GM23338 (cell line): ENCODE measurements at regions not wholly inside any gene's neighbourhood (a gene's known extent, or its start where the extent isn't known, plus 50 kb on each side); places are given as distances from the start of the nearest gene placed in this dataset.

ENCODE experiments used
- ATAC-seq: fragments of 200-7000 bp; cut with Tn5 transposase; 3 replicates; pipeline ENCODE4 v1.9.1; 2020
- DNase-seq: peaks from one replicate; pipeline ENCODE4 v3.0.0-alpha.2; 2015; ENCODE audit warnings: low spot score
- H2AFZ ChIP-seq: fragments of 200-600 bp; sonication (generic); 2 replicates; pipeline ENCODE4 v1.8.0; 2016; ENCODE audit warnings: antibody characterized with exemption, mild to moderate bottlenecking, moderate library complexity
- H3F3A ChIP-seq: fragments of 200-600 bp; sonication (generic); replicated peaks from 2 replicates; pipeline ENCODE4 v1.8.0; 2017; ENCODE audit warnings: antibody characterized with exemption, mixed run types, low read depth
- H3K27ac ChIP-seq: fragments of 200-600 bp; sonication (generic); 2 replicates; pipeline ENCODE4 v1.6.1; 2016; ENCODE audit warnings: low read depth
- H3K27me3 ChIP-seq: fragments of 200-600 bp; sonication (generic); 2 replicates; pipeline ENCODE4 v1.8.0; 2016; ENCODE audit warnings: mild to moderate bottlenecking, mixed run types, moderate library complexity; ENCODE audit not compliant: insufficient read depth
- H3K36me3 ChIP-seq: fragments of 200-600 bp; sonication (generic); 2 replicates; pipeline ENCODE4 v1.8.0; 2016; ENCODE audit warnings: mild to moderate bottlenecking; ENCODE audit not compliant: insufficient read depth
- H3K4me1 ChIP-seq: fragments of 200-600 bp; sonication (generic); 2 replicates; pipeline ENCODE4 v1.8.0; 2016; ENCODE audit warnings: mild to moderate bottlenecking, moderate library complexity; ENCODE audit not compliant: insufficient read depth
- H3K4me2 ChIP-seq: fragments of 200-600 bp; sonication (generic); 2 replicates; pipeline ENCODE4 v1.7.1; 2017; ENCODE audit warnings: mixed run types
- H3K4me3 ChIP-seq: fragments of 200-600 bp; sonication (generic); 2 replicates; pipeline ENCODE4 v1.6.1; 2016; ENCODE audit warnings: mixed run types
- H3K79me2 ChIP-seq: fragments of 200-600 bp; sonication (generic); replicated peaks from 2 replicates; pipeline ENCODE4 v1.8.0; 2017; ENCODE audit warnings: mild to moderate bottlenecking; ENCODE audit not compliant: insufficient read depth
- H3K9me2 ChIP-seq: fragments of 200-600 bp; sonication (generic); 2 replicates; pipeline ENCODE4 v1.8.0; 2017; ENCODE audit not compliant: insufficient read depth
- H4K20me1 ChIP-seq: fragments of 200-600 bp; sonication (generic); replicated peaks from 2 replicates; pipeline ENCODE4 v1.8.0; 2017; ENCODE audit warnings: mild to moderate bottlenecking; ENCODE audit not compliant: insufficient read depth
- H3K27ac Mint-ChIP-seq: 2 replicates; pipeline ENCODE4 v1.8.0; 2020; ENCODE audit warnings: inconsistent platforms, mild to moderate bottlenecking, moderate library complexity, mixed read lengths
- H3K27me3 Mint-ChIP-seq: 3 replicates; pipeline ENCODE4 v1.8.0; 2022; ENCODE audit warnings: low read depth, mild to moderate bottlenecking, moderate library complexity, mixed read lengths, inconsistent platforms; ENCODE audit not compliant: insufficient read depth, poor library complexity
- H3K36me3 Mint-ChIP-seq: 3 replicates; pipeline ENCODE4 v1.8.0; 2021; ENCODE audit warnings: low read depth, mild to moderate bottlenecking, inconsistent platforms, moderate library complexity, mixed read lengths
- H3K4me1 Mint-ChIP-seq: 3 replicates; pipeline ENCODE4 v1.8.0; 2020; ENCODE audit warnings: mild to moderate bottlenecking, inconsistent platforms, mixed read lengths
- H3K4me3 Mint-ChIP-seq: 3 replicates; pipeline ENCODE4 v1.8.0; 2021; ENCODE audit warnings: moderate library complexity, mild to moderate bottlenecking, inconsistent platforms, mixed read lengths
- H3K9me3 Mint-ChIP-seq: 3 replicates; pipeline ENCODE4 v1.8.0; 2020; ENCODE audit warnings: moderate library complexity, mild to moderate bottlenecking, inconsistent platforms, mixed read lengths
- CREB1 ChIP-seq: fragments of 250-450 bp; sonication (Bioruptor Pico); IDR thresholded peaks from 2 replicates; pipeline ENCODE4 v1.5.0; 2020; ENCODE audit warnings: low read depth, mild to moderate bottlenecking, moderate library complexity
- EZH2 ChIP-seq: fragments of 200-600 bp; sonication (generic); IDR thresholded peaks from one replicate; pipeline ENCODE4 v1.8.0; 2017; ENCODE audit warnings: antibody characterized with exemption, mild to moderate bottlenecking, low read depth; ENCODE audit not compliant: unreplicated experiment
- EZH2phosphoT487 ChIP-seq: fragments of 200-600 bp; sonication (generic); IDR thresholded peaks from one replicate; pipeline ENCODE4 v1.8.1; 2018; ENCODE audit warnings: antibody characterized with exemption; ENCODE audit not compliant: unreplicated experiment
- JUNB ChIP-seq: IDR thresholded peaks from one replicate; pipeline ENCODE4 v1.6.1; 2016; ENCODE audit warnings: antibody characterized with exemption; ENCODE audit not compliant: unreplicated experiment
- NANOG ChIP-seq: IDR thresholded peaks from 2 replicates; pipeline ENCODE4 v1.6.1; 2016; ENCODE audit warnings: antibody characterized with exemption, borderline replicate concordance
- POLR2AphosphoS5 ChIP-seq: IDR thresholded peaks from 2 replicates; pipeline ENCODE4 v1.6.1; 2016; ENCODE audit warnings: antibody characterized with exemption, low read depth
- REST ChIP-seq: IDR thresholded peaks from one replicate; pipeline ENCODE4 v1.6.1; 2018; ENCODE audit warnings: antibody characterized with exemption; ENCODE audit not compliant: unreplicated experiment
- STAT1 ChIP-seq: IDR thresholded peaks from one replicate; pipeline ENCODE4 v1.6.1; 2016; ENCODE audit warnings: antibody characterized with exemption; ENCODE audit not compliant: unreplicated experiment
- ZNF114 ChIP-seq: fragments of 250-450 bp; sonication (Bioruptor Pico); IDR thresholded peaks from 2 replicates; pipeline ENCODE4 v1.5.0; 2020; ENCODE audit warnings: mild to moderate bottlenecking, moderate library complexity
- ZNF331 ChIP-seq: fragments of 250-450 bp; sonication (Bioruptor Pico); IDR thresholded peaks from 2 replicates; pipeline ENCODE4 v1.5.0; 2020; ENCODE audit warnings: low read depth, mild to moderate bottlenecking, moderate library complexity
- ZNF462 ChIP-seq: fragments of 250-450 bp; sonication (Bioruptor Pico); IDR thresholded peaks from 2 replicates; pipeline ENCODE4 v1.5.0; 2020; ENCODE audit warnings: mild to moderate bottlenecking, moderate library complexity
- TF ChIP-seq, protein P1 (sequence below), 2 experiments: fragments of 200-600 bp in 1 of 2; sonication (generic) in 1 of 2; conservative IDR thresholded peaks; 2 replicates each; pipeline versions ENCODE4 v1.5.1 to v1.6.1; 2016 to 2017; ENCODE audit warnings: antibody characterized with exemption in 2 of 2, low read depth in 2 of 2, mild to moderate bottlenecking in 2 of 2, moderate library complexity in 1 of 2
- TF ChIP-seq, protein P2 (sequence below): IDR thresholded peaks from 2 replicates; pipeline ENCODE4 v1.6.1; 2016; ENCODE audit warnings: antibody characterized with exemption

GRCh38 chr1:172931340-172931739 lies 119.4 kb downstream of the TNFSF18 start:
- H2AFZ ChIP-seq = no peak overlapping the region
- no peak overlapping the region for H3K27ac Mint-ChIP-seq
- H3K4me3 ChIP-seq = no peak overlapping the region
- H3K27ac ChIP-seq = no peak overlapping the region
- TF ChIP-seq REST (no peak), EZH2phosphoT487 (no peak), NANOG (no peak), POLR2AphosphoS5 (no peak), EZH2 (no peak), CREB1 (CRISPR knock-in tag) (no peak), JUNB (no peak), ZNF462 (CRISPR knock-in tag) (no peak), ZNF114 (CRISPR knock-in tag) (no peak), STAT1 (no peak), ZNF331 (CRISPR knock-in tag) (no peak)
- TF ChIP-seq, protein P1, sequence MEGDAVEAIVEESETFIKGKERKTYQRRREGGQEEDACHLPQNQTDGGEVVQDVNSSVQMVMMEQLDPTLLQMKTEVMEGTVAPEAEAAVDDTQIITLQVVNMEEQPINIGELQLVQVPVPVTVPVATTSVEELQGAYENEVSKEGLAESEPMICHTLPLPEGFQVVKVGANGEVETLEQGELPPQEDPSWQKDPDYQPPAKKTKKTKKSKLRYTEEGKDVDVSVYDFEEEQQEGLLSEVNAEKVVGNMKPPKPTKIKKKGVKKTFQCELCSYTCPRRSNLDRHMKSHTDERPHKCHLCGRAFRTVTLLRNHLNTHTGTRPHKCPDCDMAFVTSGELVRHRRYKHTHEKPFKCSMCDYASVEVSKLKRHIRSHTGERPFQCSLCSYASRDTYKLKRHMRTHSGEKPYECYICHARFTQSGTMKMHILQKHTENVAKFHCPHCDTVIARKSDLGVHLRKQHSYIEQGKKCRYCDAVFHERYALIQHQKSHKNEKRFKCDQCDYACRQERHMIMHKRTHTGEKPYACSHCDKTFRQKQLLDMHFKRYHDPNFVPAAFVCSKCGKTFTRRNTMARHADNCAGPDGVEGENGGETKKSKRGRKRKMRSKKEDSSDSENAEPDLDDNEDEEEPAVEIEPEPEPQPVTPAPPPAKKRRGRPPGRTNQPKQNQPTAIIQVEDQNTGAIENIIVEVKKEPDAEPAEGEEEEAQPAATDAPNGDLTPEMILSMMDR (conservative IDR thresholded peaks at IDR 0.05; ENCODE audit: low read depth in 2 of 2) = no peak
- TF ChIP-seq, protein P2, sequence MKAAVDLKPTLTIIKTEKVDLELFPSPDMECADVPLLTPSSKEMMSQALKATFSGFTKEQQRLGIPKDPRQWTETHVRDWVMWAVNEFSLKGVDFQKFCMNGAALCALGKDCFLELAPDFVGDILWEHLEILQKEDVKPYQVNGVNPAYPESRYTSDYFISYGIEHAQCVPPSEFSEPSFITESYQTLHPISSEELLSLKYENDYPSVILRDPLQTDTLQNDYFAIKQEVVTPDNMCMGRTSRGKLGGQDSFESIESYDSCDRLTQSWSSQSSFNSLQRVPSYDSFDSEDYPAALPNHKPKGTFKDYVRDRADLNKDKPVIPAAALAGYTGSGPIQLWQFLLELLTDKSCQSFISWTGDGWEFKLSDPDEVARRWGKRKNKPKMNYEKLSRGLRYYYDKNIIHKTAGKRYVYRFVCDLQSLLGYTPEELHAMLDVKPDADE = no peak
- no peaks in the 10 kb centered on the region; the same call in 2 of the 3 replicates for H3K9me3 Mint-ChIP-seq
- no peaks in the 10 kb centered on the region for H3K36me3 ChIP-seq
- no peaks in the 10 kb centered on the region for H3K27me3 Mint-ChIP-seq
- no peaks in the 10 kb centered on the region; the same call in 1 of the 2 replicates for H3K4me1 ChIP-seq
- ATAC-seq (no peak), DNase-seq (no peak)
- H3F3A ChIP-seq = no peaks in the 10 kb centered on the region
- H3K36me3 Mint-ChIP-seq = no peaks in the 10 kb centered on the region
- H3K4me1 Mint-ChIP-seq = no peaks in the 10 kb centered on the region
- peaks cover 9% of the 10 kb centered on the region; the same call in 1 of the 2 replicates for H3K9me2 ChIP-seq
- H3K27me3 ChIP-seq = no peaks in the 10 kb centered on the region
- no peak overlapping the region for H3K4me2 ChIP-seq
- no peaks in the 10 kb centered on the region for H4K20me1 ChIP-seq
- no peak overlapping the region for H3K4me3 Mint-ChIP-seq
- H3K79me2 ChIP-seq = no peaks in the 10 kb centered on the region
